IPS-NIHi11 (cell line): ENCODE measurements at regions not wholly inside any gene's neighbourhood (a gene's known extent, or its start where the extent isn't known, plus 50 kb on each side); places are given as distances from the start of the nearest gene placed in this dataset.
"Not testable (repeated sequence)": the region's sequence is repeated elsewhere in the genome, so short reads cannot be mapped to it uniquely, and the experiment has no call there.

Experiments used
- DNase-seq: peaks from one replicate; pipeline ENCODE4 v3.0.0; 2012; ENCODE audit warnings: mixed read lengths, low spot score

- no peak for DNase-seq
These were observed 540.4 kb downstream of the TRAM1L1 start for GRCh38 chr4:116544946-116545345.

- no peak for DNase-seq
These were observed 545.6 kb downstream of the TRAM1L1 start for GRCh38 chr4:116539744-116540143.

- no peak for DNase-seq
These were observed 547.5 kb downstream of the TRAM1L1 start for GRCh38 chr4:116537828-116538227.

- DNase-seq: not testable (repeated sequence)
These were observed 549.4 kb downstream of the TRAM1L1 start for GRCh38 chr4:116536024-116536423.

GRCh38 chr4:116531870-116532269, 553.5 kb downstream of the TRAM1L1 start:
- DNase-seq: no peak

- no peak for DNase-seq
These were observed 554.4 kb downstream of the TRAM1L1 start for GRCh38 chr4:116531026-116531425.

GRCh38 chr4:116530048-116530447, 555.3 kb downstream of the TRAM1L1 start:
- DNase-seq: no peak

- DNase-seq: no peak
These were observed 556.2 kb downstream of the TRAM1L1 start for GRCh38 chr4:116529129-116529528.

- no peak for DNase-seq
These were observed 562.5 kb downstream of the TRAM1L1 start for GRCh38 chr4:116522922-116523321.

- DNase-seq: no peak
These were observed 564.5 kb downstream of the TRAM1L1 start for GRCh38 chr4:116520886-116521285.

GRCh38 chr4:116516711-116517110, 568.7 kb downstream of the TRAM1L1 start:
- no peak for DNase-seq

GRCh38 chr4:116515959-116516358, 569.4 kb downstream of the TRAM1L1 start:
- no peak for DNase-seq

GRCh38 chr4:116512552-116512951, 572.8 kb downstream of the TRAM1L1 start:
- no peak for DNase-seq

GRCh38 chr4:116501954-116502353, 583.4 kb downstream of the TRAM1L1 start:
- no peak for DNase-seq

- DNase-seq: no peak
These were observed 585.2 kb downstream of the TRAM1L1 start for GRCh38 chr4:116500225-116500624.

GRCh38 chr4:116489739-116490138, 595.6 kb downstream of the TRAM1L1 start:
- DNase-seq: no peak

- no peak for DNase-seq
These were observed 599.0 kb downstream of the TRAM1L1 start for GRCh38 chr4:116486401-116486800.

GRCh38 chr4:116480546-116480945, 604.8 kb downstream of the TRAM1L1 start:
- no peak for DNase-seq

GRCh38 chr4:116478343-116478742, 607.0 kb downstream of the TRAM1L1 start:
- DNase-seq: no peak

- DNase-seq: no peak
These were observed 615.8 kb downstream of the TRAM1L1 start for GRCh38 chr4:116469582-116469981.

GRCh38 chr4:116453127-116453526, 632.2 kb downstream of the TRAM1L1 start:
- DNase-seq: no peak

- DNase-seq: no peak
These were observed 635.6 kb downstream of the TRAM1L1 start for GRCh38 chr4:116449764-116450163.

GRCh38 chr4:116444117-116444516, 641.3 kb downstream of the TRAM1L1 start:
- DNase-seq: no peak

GRCh38 chr4:116438981-116439729, 646.2 kb downstream of the TRAM1L1 start:
- DNase-seq: no peak
